Left lung (tissue), 4 donors: ENCODE measurements at regions not wholly inside any gene's neighbourhood (a gene's known extent, or its start where the extent isn't known, plus 50 kb on each side); places are given as distances from the start of the nearest gene placed in this dataset.

Experiments used
- ATAC-seq: fragments of 200-7000 bp; cut with Tn5 transposase; one replicate; pipeline ENCODE4 v1.9.1; 2020; ENCODE audit warnings: moderate library complexity
- DNase-seq, 4 donors: peaks; one replicate each; pipeline ENCODE4 v3.0.0-alpha.2; 2013 to 2020
- H3K27ac ChIP-seq, 2 donors: fragments of 200-600 bp; sonication (generic) in 1 of 2; one replicate each; pipeline versions ENCODE4 v1.5.0 to v1.8.0; 2020 to 2021
- H3K27me3 ChIP-seq, 2 donors: fragments of 200-600 bp; sonication (generic) in 1 of 2; one replicate each; pipeline versions ENCODE4 v1.5.0 to v1.8.0; 2020 to 2021
- H3K36me3 ChIP-seq, 2 donors: fragments of 200-600 bp; sonication (generic) in 1 of 2; one replicate each; pipeline versions ENCODE4 v1.5.0 to v1.8.0; 2020 to 2021
- H3K4me1 ChIP-seq, 2 donors: fragments of 200-600 bp; one replicate each; pipeline ENCODE4 v1.8.0; 2021
- H3K4me3 ChIP-seq, 2 donors: fragments of 200-600 bp; sonication (generic) in 1 of 2; one replicate each; pipeline versions ENCODE4 v1.5.0 to v1.8.0; 2020 to 2021; ENCODE audit warnings: mild to moderate bottlenecking in 1 of 2
- H3K9me3 ChIP-seq, 2 donors: fragments of 200-600 bp; sonication (generic) in 1 of 2; one replicate each; pipeline versions ENCODE4 v1.5.0 to v1.8.0; 2020 to 2021
- intact Hi-C, 2 donors: fragments of 100-400 bp; cut with DNase I; formaldehyde crosslinking; loops; one replicate each; pipeline versions ENCODE4 v1.11.2 to v1.14.2; 2022
- TF ChIP-seq, protein P1 (sequence below), 2 donors: fragments of 200-600 bp; sonication (generic) in 1 of 2; IDR thresholded peaks; one replicate each; pipeline versions ENCODE4 v1.5.0 to v1.8.0; 2021; ENCODE audit warnings: antibody characterized with exemption in 2 of 2
- donor health status: DM: no; HTN: yes; CAD: no.
- donor health status: DM: no; HTN: no; CAD: no.

DNA sequence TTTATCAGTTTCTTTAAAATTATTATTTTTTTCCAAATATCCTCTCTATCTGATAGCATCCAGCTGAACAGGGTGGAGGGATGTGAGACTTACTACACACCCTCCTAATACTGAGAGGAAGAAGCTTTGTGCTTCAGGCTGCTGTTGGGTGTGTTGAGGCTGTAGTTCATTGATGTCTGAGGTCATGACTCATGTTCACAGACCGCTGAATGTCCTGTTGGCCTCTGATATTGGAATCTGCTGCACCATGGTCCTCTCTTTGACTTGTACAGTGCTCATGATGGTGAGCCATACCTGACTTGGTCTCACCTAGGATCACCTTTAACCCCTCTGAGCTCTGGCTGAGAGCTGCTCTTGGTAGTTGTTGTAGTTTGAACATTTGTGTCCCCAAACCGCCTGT lies 302.9 kb downstream of the SATB1 start:
- Histone ChIP-seq H3K27me3 (no peaks in the 10 kb centered on the region), H3K4me1 (no peaks in the 10 kb centered on the region), H3K27ac (no peak overlapping the region), H3K36me3 (no peaks in the 10 kb centered on the region), H3K9me3 (no peaks in the 10 kb centered on the region), H3K4me3 (no peak overlapping the region)
- DNase-seq (no peak), ATAC-seq (no peak)
- TF ChIP-seq, protein P1, sequence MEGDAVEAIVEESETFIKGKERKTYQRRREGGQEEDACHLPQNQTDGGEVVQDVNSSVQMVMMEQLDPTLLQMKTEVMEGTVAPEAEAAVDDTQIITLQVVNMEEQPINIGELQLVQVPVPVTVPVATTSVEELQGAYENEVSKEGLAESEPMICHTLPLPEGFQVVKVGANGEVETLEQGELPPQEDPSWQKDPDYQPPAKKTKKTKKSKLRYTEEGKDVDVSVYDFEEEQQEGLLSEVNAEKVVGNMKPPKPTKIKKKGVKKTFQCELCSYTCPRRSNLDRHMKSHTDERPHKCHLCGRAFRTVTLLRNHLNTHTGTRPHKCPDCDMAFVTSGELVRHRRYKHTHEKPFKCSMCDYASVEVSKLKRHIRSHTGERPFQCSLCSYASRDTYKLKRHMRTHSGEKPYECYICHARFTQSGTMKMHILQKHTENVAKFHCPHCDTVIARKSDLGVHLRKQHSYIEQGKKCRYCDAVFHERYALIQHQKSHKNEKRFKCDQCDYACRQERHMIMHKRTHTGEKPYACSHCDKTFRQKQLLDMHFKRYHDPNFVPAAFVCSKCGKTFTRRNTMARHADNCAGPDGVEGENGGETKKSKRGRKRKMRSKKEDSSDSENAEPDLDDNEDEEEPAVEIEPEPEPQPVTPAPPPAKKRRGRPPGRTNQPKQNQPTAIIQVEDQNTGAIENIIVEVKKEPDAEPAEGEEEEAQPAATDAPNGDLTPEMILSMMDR (IDR thresholded peaks at IDR 0.05), result no peak
- intact Hi-C loops, result no loop called here

DNA sequence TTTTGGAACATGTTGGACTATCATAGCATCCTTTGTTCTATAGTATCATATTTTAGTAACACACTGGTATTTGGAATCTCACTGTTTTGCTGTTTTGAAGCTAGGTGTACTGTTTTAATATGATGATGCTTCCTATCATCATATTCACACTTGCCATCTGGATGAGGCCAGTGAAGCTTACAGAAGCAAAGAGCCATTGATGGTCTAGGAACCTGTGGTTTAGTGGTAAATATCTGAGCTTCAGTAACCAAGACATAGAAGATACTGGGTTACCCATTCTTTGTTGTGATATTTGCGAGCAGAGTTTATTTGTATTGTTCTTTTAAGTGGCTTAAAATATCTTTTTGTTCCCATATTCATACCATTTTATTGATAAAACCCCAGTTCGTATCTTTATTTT lies 304.1 kb downstream of the SATB1 start:
- Histone ChIP-seq H3K4me1 (no peaks in the 10 kb centered on the region), H3K27me3 (no peaks in the 10 kb centered on the region), H3K4me3 (no peak overlapping the region), H3K9me3 (no peaks in the 10 kb centered on the region), H3K27ac (no peak overlapping the region), H3K36me3 (no peaks in the 10 kb centered on the region)
- intact Hi-C loops, result no loop called here
- ATAC-seq, result no peak
- no peak for DNase-seq
- TF ChIP-seq, protein P1 (IDR thresholded peaks at IDR 0.05), result no peak

GRCh38 chr3:18119866-18120265 lies 305.3 kb downstream of the SATB1 start:
- H3K27ac ChIP-seq, result no peak overlapping the region
- TF ChIP-seq, protein P1 (IDR thresholded peaks at IDR 0.05), result no peak
- no peaks in the 10 kb centered on the region for H3K9me3 ChIP-seq
- H3K4me1 ChIP-seq, result no peaks in the 10 kb centered on the region
- no peaks in the 10 kb centered on the region for H3K36me3 ChIP-seq
- intact Hi-C loops, result no loop called here
- no peaks in the 10 kb centered on the region for H3K27me3 ChIP-seq
- DNase-seq (no peak), ATAC-seq (no peak)
- H3K4me3 ChIP-seq, result no peak overlapping the region

DNA sequence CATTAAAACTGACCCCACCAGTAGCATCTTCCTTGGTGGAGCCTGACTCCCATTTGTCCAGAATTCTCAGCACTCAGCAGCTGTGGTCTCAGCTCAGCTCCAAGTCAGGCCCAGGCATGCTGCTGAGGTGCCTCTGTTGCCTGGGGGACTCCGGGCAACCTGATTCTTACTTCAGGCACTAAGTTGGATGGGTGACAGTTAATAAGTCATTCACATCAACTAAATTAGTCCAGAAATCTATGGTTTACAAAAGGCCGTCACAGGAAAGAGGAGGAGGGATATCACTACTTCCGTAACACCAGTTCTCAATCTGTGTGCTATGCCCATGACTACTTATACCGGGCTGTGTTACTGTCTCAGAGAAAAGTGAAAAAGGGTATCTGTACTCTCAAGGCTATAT lies 310.2 kb downstream of the SATB1 start:
- H3K9me3 ChIP-seq, result no peaks in the 10 kb centered on the region
- no peak overlapping the region for H3K27ac ChIP-seq
- no peaks in the 10 kb centered on the region for H3K4me1 ChIP-seq
- intact Hi-C loops, result no loop called here
- TF ChIP-seq, protein P1 (IDR thresholded peaks at IDR 0.05), result no peak
- ATAC-seq (no peak), DNase-seq (no peak)
- no peaks in the 10 kb centered on the region for H3K36me3 ChIP-seq
- H3K4me3 ChIP-seq, result no peak overlapping the region
- H3K27me3 ChIP-seq, result no peaks in the 10 kb centered on the region

GRCh38 chr3:18113417-18113816 lies 311.7 kb downstream of the SATB1 start:
- TF ChIP-seq, protein P1 (IDR thresholded peaks at IDR 0.05), result no peak
- Histone ChIP-seq H3K9me3 (no peaks in the 10 kb centered on the region), H3K27me3 (no peaks in the 10 kb centered on the region), H3K4me1 (no peaks in the 10 kb centered on the region), H3K4me3 (no peak overlapping the region), H3K36me3 (no peaks in the 10 kb centered on the region), H3K27ac (no peak overlapping the region)
- intact Hi-C loops, result no loop called here
- DNase-seq (no peak), ATAC-seq (no peak)
